Bone marrow (tissue), 2 donors: ENCODE measurements at regions not wholly inside any gene's neighbourhood (a gene's known extent, or its start where the extent isn't known, plus 50 kb on each side); places are given as distances from the start of the nearest gene placed in this dataset.
"Not testable (repeated sequence)": the region's sequence is repeated elsewhere in the genome, so short reads cannot be mapped to it uniquely, and the experiment has no call there.

Experiments
- DNase-seq, 2 donors: peaks; one replicate each; lab custom pipeline; 2025; lab: John Stamatoyannopoulos, UW

DNA sequence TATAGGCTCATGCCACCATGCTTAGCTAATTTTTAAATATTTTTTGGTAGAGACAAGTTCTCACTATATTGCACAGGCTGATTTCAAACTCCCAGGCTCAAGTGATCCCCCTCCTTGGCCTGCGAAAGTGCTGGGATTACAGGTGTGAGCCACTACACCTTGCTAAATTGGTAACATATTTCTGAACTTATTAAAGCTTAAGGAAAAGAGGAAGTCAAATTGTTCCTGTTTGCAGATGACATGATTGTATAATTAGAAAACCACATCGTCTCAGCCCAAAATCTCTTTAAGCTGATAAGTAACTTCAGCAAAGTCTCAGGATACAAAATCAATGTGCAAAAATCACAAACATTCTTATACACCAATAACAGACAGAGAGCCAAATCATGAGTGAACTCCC is 248.3 kb upstream of the KITLG start:
- DNase-seq, result not testable (repeated sequence)

GRCh38 chr12:88820012-88820411 is 239.7 kb upstream of the KITLG start:
- DNase-seq, result no peak

DNA sequence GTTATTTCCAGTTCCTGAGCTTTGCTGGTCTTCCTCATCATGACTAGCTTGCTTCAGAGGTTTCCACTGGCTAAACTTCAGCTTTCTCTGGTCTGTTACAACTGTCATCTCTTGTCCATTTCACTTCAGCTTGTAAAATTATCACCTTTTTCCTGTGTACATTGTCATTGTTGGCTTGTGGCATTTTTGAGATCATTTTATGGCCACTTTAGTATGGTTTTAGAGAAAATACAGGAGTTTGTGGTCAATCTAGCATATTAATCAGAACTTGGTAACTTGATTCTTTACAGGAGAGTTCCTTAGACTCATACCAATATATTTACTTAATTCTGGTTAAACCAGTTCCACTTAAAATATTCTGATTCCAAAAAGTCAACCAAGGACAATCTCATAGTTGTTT is 235.9 kb upstream of the KITLG start:
- no peak for DNase-seq

DNA sequence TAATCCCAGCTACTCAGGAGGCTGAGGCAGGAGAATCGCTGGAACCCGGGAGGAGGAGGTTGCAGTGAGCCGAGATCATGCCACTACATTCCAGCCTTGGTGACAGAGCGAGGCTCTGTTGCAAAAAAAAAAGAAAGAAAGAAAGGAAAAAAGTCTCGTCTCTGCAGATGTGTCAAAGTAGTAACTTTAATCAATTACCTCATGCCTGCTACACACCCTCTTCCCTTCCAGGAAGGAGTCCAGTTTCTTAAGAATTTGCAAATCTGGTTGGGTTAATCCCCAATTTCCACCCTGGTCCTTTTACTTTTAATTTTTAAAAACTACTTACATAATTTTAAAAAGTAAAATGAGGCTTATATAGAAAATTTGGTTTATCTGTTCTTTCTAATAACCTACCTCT is 234.5 kb upstream of the KITLG start:
- no peak for DNase-seq

DNA sequence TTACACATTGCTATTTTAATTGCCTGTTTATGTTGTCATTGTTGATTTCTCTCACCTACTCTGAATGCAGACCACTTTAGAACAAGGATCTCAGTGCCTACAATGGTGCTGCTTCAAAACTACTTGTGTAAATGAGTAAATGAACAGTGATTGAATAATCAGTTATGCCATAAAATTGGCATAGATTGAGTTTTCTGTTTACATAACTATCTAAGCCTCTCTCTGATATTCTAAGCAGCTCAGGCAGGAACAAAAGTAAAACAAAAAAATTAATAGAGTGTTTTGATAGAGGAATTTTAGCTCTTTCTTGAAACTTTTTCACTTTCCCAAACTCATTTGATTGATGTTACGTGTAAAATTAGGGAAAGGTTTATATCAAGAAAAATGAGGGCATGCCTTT is 232.3 kb upstream of the KITLG start:
- DNase-seq, result no peak

DNA sequence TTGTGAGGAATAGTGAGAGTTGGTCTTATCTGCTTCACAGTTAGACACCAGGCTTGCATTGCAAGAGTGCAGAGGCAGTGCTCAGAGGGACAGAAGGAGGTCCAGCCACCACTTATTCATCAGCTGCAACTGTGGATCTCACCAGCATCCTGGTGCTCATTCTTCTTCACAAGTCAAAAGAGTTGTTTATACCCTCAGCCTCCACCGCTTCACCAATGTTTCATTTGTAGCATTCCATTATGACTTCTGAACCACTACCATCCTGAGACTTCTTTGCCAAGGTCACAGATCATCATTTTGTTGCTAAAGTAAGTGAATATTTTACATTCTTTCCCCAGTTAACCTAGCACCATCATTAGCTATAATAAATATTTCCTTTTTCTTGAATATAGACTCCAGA is 230.5 kb upstream of the KITLG start:
- DNase-seq, result no peak

- not testable (repeated sequence) for DNase-seq
Observed at GRCh38 chr12:88809841-88810240, 229.6 kb upstream of the KITLG start.

DNA sequence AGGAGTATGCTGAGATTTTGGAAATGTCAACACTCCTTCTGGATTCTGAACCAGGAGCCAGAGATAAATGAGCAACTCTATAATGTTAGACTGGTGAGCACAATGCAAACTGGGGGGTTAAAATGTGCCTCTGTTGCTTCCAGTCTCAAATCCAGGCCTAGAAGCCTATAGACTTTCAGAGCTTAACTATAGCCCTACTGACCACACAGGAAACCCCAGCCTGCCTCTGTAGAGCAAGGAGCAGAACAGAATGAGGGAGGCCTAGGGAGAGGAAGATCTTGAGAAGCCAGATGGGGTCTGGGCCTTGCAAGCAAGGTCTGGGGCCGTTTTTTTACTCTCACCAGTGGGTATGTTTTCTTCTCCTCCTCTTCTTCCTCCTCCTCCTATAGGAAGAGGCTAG is 225.4 kb upstream of the KITLG start:
- no peak for DNase-seq

GRCh38 chr12:88805286-88805685 is 225.0 kb upstream of the KITLG start:
- no peak for DNase-seq

DNA sequence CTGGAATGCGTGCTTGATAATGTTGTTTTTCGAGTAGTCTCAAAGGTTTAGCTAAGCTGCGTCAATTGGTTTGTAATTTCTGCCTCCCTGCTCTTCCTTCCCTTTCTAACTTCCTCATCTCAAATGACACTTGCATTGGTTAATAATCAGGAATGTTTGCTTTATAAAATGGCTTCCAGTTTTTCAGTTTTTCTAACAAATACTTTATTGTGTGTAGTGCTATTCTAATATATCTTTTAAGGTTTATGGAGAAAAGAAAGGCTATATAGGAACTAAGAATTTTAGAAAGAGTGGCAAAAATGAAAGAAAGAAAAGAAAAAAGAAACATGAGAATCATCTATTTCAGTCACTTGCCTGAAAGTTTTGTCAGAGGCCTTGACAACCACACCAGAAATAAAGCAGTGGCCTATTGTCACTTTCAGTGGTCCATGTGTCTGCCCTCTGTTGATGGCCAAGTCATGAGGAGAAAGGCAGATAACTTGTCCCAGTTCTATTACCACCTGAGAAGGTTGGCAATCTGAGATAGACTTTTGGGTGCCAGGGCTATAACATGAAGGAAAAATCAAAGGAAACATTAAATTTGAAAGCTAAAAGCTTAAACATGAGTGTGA is 221.9 kb upstream of the KITLG start:
- no peak for DNase-seq

GRCh38 chr12:88801227-88802095 is 221.2 kb upstream of the KITLG start:
- no peak for DNase-seq

DNA sequence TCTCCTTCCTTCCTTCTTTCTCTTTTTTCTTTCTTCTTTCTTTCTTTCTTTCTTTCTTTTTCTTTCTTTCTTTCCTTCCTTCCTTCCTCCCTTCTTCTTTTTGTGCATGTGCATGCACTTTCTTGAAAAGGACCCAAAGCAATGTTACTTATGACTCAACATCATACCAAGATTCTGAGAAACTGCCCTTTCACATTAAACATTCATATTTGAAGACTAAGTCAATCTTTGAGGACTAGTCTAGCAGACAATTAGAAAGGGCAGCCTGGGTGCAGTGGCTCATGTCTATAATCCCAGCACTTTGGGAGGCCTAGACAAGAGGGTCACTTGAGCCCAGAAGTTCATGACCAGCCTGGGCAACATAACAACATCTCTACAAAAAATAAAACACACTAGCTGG is 212.8 kb upstream of the KITLG start:
- no peak for DNase-seq

- no peak for DNase-seq
Observed at GRCh38 chr12:88790231-88790630, 210.0 kb upstream of the KITLG start.

- no peak for DNase-seq
Observed at GRCh38 chr12:88784166-88784565, 203.9 kb upstream of the KITLG start.

DNA sequence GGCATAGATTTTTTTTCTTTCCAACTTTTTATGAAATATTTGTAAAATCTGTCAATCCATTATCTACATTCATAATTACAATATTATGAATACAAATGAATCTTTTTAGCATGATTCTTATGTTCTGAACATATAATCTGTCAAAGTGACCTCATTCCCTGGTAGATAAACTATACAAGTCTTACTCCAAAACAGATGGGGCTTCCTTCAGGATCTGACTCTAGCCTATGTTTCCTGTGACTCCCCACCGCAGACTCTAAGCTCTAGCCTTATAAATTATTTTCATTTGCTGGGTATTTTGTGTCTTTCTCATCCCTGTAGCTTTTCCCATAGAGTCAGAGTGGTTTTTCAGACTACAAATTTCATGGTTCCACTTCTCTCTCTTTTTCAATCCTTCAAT is 202.1 kb upstream of the KITLG start:
- no peak for DNase-seq

GRCh38 chr12:88781909-88782308 is 201.6 kb upstream of the KITLG start:
- no peak for DNase-seq

DNA sequence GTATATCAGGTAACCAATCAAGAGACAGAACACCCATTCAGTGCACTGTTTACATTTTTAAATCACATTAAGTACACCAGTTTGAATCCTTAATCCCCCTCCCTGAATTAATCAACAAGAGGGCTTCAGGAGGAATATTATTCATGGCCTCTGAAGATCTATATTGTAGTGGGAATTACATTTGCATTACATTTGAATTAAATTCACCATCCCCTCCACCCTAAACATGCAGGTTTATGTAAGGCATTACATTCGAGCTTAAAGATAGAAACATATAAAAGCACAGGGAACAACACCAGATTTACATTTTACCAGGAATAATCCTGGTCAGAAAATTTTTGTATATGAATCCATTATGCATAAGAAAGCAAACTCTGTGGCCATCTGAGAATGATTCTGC is 197.8 kb upstream of the KITLG start:
- DNase-seq, result no peak

DNA sequence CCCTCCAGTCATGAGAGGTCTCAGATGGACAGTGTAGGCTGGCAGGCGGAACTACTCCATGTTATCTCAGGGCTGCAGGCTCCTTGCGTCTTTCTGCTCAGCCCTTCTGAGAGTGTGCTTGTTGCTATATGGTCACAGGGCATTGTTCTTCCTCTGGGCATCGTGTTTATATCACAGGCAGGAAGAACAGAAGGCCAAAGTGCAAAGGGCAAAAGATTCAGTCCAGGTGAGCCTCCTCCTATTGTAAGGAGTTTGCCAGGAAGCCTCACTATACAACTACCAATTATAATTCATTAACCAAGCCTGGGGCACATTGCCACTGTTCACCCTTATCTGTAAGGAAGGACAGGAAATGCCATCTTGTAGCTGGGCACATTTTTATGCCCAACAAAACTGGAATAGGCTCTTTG is 195.5 kb upstream of the KITLG start:
- DNase-seq, result no peak

- no peak for DNase-seq
Observed at GRCh38 chr12:88767699-88768098, 187.4 kb upstream of the KITLG start.

- no peak for DNase-seq
Observed at GRCh38 chr12:88764781-88765480, 184.7 kb upstream of the KITLG start.

GRCh38 chr12:88763536-88764100 is 183.3 kb upstream of the KITLG start:
- DNase-seq, result no peak

- no peak for DNase-seq
Observed at GRCh38 chr12:88758176-88758575, 177.9 kb upstream of the KITLG start.

DNA sequence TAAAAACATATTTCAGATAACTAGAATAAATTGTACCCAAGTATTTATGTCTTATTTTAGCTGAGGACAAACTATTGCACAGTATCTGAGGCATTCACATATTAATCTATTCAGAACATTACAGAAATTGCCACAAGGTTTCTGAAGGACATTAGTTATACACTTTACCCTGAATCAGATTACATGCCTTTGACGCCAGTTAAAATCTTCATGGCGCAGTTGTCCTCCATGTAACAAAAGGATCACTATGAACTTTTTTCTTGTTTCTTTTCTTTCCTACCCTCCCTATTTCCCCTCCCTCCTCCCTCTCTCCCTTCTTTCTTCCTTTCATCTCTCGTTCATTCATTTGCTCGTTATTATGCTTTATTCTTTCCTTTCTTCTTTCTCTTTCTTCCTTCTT is 176.6 kb upstream of the KITLG start:
- DNase-seq, result no peak
